ENCODE measurements at regions not wholly inside any gene's neighbourhood (a gene's known extent, or its start where the extent isn't known, plus 50 kb on each side); places are given as distances from the start of the nearest gene placed in this dataset.
"Not testable (repeated sequence)": the region's sequence is repeated elsewhere in the genome, so short reads cannot be mapped to it uniquely, and the experiment has no call there.

- DNase-seq (ENCODE audit: low read depth in 3 of 3): no peak
Measured at GRCh38 chr6:92159046-92159445, 1260.3 kb downstream of the EPHA7 start.

DNA sequence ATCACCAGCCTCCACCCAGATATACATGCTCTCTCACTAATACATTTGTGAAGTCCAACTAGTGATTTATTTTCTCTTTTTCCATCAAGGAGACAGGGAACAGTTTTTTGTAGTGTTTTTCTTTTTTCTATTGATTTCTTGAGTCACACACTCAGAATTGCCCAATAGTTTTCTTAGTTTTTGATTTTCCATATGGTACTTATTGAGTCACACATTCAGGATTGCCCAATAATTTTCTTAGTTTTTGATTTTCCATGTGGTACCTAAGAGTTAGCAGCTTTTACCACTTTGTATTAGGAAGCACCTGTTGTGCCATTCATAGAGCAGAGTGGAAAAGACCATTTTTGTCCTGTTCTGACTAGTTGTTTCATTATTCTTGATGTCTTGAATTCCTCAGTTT is 1268.8 kb downstream of the EPHA7 start:
- no peak for DNase-seq (ENCODE audit: low read depth in 3 of 3)

GRCh38 chr6:92147246-92147645 is 1272.1 kb downstream of the EPHA7 start:
- DNase-seq (ENCODE audit: low read depth in 3 of 3): no peak

- DNase-seq (ENCODE audit: low read depth in 3 of 3): no peak
Measured at GRCh38 chr6:92139601-92140000, 1279.8 kb downstream of the EPHA7 start.

- DNase-seq (ENCODE audit: low read depth in 3 of 3): no peak
Measured at GRCh38 chr6:92132957-92133356, 1286.4 kb downstream of the EPHA7 start.

DNA sequence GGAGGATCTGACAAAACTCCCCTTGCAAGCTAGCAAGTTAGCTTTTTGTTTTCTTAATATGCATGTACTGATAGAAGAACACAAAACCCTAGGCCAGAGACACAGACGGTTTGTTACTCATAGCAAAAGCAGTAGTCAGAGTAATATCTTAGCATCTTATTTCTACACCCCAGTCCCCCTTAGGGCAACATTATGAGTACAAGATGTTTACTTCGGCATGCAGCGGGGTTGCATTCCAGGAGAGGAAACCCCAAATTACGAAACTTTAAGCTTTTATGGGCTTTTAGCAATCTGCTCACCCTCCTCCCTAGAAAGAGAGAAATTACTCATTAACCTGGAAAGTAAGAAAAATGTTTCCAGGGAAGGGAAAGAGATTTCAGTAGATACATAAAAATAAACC is 1286.9 kb downstream of the EPHA7 start:
- no peak for DNase-seq (ENCODE audit: low read depth in 3 of 3)

DNA sequence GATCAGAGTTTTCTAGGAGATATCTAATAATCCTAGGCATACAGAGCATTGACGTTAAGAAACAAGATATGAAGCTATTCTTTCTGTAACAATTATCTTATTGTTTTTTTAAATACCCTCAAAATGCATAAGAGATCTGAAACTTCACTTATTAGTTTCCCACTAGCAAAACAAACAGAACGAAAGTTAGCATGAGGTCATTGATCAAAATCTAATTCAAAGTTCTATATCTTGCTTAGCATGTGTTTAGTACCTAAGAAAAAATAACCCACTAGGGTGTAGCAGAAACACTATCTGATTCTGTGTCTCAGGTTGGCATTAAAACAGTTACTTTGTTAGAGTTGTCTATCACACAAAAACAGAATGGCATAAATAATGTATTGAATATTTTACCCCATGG is 1288.4 kb downstream of the EPHA7 start:
- no peak for DNase-seq (ENCODE audit: low read depth in 3 of 3)

- DNase-seq (ENCODE audit: low read depth in 3 of 3): no peak
Measured at GRCh38 chr6:92126983-92127382, 1292.4 kb downstream of the EPHA7 start.

DNA sequence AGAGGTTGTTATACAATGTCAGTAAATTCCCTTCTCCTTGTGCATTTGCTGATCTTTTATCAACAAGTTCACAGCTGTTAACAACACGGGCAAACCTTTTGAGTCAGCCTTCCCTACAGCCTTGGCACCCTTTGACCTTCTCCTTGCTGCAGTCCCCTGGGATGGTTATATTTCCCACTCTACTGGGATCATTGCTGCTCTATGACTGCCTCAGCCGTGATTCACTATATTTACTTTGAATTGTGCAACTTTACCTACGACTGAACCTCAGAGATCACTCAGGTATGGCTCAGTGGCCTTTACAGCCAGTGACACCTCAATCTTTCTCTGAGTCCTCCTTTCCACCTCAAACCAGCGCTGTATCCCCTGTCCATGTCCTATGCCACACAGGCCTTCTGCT is 1293.3 kb downstream of the EPHA7 start:
- DNase-seq (ENCODE audit: low read depth in 3 of 3): no peak

GRCh38 chr6:92125681-92126080 is 1293.7 kb downstream of the EPHA7 start:
- no peak for DNase-seq (ENCODE audit: low read depth in 3 of 3)

- no peak for DNase-seq (ENCODE audit: low read depth in 3 of 3)
Measured at GRCh38 chr6:92124200-92124651, 1295.1 kb downstream of the EPHA7 start.

- no peak for DNase-seq (ENCODE audit: low read depth in 3 of 3)
Measured at GRCh38 chr6:92122746-92123145, 1296.6 kb downstream of the EPHA7 start.

DNA sequence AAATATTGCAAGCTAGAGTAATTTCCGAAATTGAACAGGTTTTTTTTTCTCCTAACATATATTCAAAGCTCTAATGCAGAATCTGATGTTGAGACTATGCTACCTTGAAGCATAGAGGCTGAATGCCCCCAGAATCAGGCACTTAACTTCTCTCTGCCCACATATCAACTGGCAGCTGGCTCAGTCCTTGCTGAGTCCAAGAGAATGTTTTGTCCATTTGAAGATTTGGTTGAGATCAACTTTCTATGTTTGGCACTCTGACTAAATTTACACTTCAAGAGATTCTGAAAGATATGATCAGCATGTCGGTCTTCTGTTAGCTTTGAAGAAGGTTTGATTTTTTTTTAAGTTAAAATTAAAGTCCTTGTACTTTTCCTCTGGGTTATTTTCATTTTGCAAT is 1298.1 kb downstream of the EPHA7 start:
- no peak for DNase-seq (ENCODE audit: low read depth in 3 of 3)

DNA sequence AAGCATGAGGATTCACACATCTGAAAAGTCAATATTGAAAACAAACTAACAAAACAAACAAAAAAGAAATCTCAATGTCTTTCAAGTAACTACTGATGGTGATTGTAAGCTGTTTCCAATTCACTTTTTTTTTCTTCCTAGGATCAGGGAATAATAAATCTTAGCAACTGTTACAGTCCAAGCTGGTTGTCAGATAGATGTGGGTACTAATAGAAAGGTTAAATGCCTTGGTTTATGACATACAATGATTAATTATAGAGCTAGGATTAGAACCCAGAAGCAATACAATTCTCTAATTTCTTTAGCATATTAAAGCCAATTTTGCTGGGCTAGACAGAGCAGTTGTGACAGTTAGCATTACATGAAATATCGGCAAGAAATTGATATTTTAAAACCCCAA is 1301.6 kb downstream of the EPHA7 start:
- no peak for DNase-seq (ENCODE audit: low read depth in 3 of 3)

- DNase-seq (ENCODE audit: low read depth in 3 of 3): no peak
Measured at GRCh38 chr6:92114797-92115196, 1304.6 kb downstream of the EPHA7 start.

DNA sequence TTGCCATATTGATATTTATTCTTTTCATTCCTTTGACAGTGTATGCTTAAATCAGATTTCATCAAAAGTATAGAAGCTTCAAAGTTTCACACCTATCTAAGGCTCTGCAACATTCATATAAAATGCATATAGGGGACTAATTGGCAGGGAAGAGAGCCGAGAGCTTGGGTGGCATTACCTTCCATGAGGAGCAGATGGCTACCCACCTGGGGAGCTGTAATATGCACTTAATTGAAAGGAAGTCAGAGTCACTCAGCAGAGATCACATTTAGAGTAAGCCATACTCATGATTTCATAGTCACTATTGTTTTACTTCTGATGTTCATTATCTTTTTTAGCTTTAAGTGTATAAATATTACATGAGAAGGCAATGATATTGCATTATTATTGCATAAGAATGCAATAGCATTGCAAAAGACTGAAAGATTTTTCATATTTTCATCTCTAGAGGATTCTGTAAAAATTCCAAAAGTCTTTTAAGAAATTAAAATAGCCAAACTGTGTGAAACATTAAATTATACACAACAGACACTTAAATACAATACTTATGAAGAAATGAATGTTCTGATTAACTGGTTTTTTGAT is 1305.2 kb downstream of the EPHA7 start:
- no peak for DNase-seq (ENCODE audit: low read depth in 3 of 3)

GRCh38 chr6:92111386-92111785 is 1308.0 kb downstream of the EPHA7 start:
- DNase-seq (ENCODE audit: low read depth in 3 of 3): no peak

GRCh38 chr6:92110403-92110802 is 1309.0 kb downstream of the EPHA7 start:
- no peak for DNase-seq (ENCODE audit: low read depth in 3 of 3)

GRCh38 chr6:92109956-92110355 is 1309.4 kb downstream of the EPHA7 start:
- no peak for DNase-seq (ENCODE audit: low read depth in 3 of 3)

DNA sequence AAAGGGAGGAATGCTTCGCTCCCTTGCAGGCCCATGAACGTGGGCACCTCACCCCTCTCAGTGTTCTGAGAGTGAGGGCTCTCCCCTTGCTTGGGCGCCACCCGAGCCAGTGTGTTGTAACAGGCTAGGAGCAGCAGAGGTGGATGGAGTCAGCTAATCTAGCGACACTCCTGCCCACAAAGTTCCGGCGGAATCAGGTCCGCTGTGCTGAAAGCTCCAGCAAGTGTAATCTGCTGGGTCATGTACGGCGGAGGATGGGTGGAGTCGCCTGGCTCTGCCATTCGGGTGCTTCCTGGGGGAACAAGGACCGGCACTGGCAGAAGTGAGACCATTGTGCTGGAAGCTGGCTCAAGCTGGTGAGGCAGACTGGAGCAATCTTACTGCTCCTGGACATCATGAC is 1310.1 kb downstream of the EPHA7 start:
- DNase-seq (ENCODE audit: low read depth in 3 of 3): no peak

DNA sequence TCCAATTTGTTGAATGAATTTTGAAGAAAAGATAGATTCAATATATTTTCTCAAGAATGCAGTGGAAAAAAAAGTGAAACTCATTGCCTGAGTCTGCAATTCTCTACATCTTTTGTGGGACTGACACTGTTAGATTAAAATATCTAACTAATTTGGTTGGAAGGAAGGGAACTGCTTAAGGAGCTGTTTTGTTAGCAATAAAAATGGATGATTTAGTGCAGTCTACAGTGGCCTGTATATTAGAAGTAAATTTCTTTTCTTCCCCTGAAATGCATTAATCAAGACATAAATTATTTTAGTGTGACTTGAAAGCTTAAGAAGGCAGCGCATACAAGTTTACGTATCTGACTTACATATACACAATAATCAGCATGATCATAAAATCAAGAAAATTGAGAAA is 1332.6 kb downstream of the EPHA7 start:
- no peak for DNase-seq (ENCODE audit: low read depth in 3 of 3)

- DNase-seq (ENCODE audit: low read depth in 3 of 3): not testable (repeated sequence)
Measured at GRCh38 chr6:92083914-92084313, 1335.4 kb downstream of the EPHA7 start.

- DNase-seq (ENCODE audit: low read depth in 3 of 3): no peak
Measured at GRCh38 chr6:92072387-92072786, 1347.0 kb downstream of the EPHA7 start.

DNA sequence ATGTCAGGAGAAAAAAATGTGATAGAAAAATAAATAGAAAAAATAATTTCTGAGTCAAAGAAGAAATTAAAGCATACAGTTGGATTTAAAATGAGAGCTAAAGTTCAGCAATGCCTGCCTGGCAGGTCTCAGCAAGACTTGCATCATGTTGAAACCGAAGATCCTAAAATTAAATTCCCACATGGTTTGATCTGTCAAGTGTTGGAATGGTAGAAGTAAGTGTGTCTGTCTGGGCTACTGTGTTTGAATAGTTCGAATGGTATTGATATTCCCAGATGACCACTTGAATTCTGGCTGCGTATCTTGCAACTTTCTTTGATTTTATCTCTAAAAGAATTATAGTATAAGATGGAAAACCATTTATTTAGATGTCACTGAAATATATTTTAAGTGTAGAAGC is 1349.6 kb downstream of the EPHA7 start:
- no peak for DNase-seq (ENCODE audit: low read depth in 3 of 3)
